ENCODE measurements at regions not wholly inside any gene's neighbourhood (a gene's known extent, or its start where the extent isn't known, plus 50 kb on each side); places are given as distances from the start of the nearest gene placed in this dataset.

DNA sequence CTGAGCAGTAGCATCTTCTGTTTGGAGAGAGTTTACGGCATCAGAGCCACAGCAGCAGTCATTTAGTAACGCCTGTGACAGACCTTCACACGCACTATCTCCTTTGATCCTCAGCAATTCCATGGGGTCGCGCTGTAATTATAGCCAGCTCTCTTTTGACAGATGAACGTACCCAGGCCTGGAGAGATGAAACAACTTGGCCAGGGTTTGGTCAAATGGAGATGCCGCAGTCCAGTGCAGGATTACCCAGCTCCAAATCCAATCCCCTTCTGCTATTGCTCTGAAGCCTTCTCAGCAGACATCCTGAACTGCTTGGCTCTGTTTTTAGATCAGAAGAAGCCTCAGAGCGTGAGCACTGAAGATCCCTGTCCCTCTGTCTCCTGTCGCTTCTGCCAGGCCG, 83.9 kb downstream of the SOX9 start:
- intact Hi-C loops (cut with DNase I) = no loop called here
- no peaks in the 10 kb centered on the region for H3K4me1 ChIP-seq (ENCODE audit: insufficient read depth)
- WGBS, 3 donors = 38 to 44% (median 44%) methylated on average over 10 of the region's 10 CpGs
- H3K36me3 ChIP-seq = no peaks in the 10 kb centered on the region
- H3K27ac ChIP-seq = no peak overlapping the region
- no peaks in the 10 kb centered on the region for H3K27me3 ChIP-seq
- no peak overlapping the region for H3K4me3 ChIP-seq
- no peak for DNase-seq
- H3K9me3 ChIP-seq = no peaks in the 10 kb centered on the region
- TF ChIP-seq, protein P1, sequence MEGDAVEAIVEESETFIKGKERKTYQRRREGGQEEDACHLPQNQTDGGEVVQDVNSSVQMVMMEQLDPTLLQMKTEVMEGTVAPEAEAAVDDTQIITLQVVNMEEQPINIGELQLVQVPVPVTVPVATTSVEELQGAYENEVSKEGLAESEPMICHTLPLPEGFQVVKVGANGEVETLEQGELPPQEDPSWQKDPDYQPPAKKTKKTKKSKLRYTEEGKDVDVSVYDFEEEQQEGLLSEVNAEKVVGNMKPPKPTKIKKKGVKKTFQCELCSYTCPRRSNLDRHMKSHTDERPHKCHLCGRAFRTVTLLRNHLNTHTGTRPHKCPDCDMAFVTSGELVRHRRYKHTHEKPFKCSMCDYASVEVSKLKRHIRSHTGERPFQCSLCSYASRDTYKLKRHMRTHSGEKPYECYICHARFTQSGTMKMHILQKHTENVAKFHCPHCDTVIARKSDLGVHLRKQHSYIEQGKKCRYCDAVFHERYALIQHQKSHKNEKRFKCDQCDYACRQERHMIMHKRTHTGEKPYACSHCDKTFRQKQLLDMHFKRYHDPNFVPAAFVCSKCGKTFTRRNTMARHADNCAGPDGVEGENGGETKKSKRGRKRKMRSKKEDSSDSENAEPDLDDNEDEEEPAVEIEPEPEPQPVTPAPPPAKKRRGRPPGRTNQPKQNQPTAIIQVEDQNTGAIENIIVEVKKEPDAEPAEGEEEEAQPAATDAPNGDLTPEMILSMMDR (IDR thresholded peaks at IDR 0.05) = no peak
- TF ChIP-seq POLR2A (IDR thresholded peaks at IDR 0.05) (no peak), EP300 (IDR thresholded peaks at IDR 0.05) (no peak)

DNA sequence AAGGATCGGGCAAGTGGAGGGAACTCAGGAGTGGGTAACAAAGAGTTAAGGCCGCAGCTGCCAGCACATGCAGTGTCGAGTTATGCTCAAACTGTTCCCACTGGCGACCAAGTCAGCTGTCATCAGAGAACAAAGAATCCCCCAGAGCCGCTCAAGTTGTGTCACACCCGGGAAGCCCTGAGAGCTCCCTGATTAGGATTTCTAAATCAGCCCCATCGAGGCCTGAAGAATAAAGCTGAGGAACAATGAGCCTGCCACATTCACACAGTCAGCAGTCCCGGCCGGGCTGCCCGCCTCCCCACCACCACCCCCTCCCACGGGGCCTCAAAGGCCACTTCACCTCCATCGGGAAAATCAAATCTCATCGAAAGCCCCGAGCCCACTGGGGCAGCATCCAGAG, 84.5 kb downstream of the SOX9 start:
- Histone ChIP-seq H3K4me1 (ENCODE audit: insufficient read depth) (no peaks in the 10 kb centered on the region), H3K27me3 (no peaks in the 10 kb centered on the region), H3K4me3 (no peak overlapping the region), H3K9me3 (no peaks in the 10 kb centered on the region), H3K27ac (no peak overlapping the region), H3K36me3 (no peaks in the 10 kb centered on the region)
- DNase-seq = no peak
- intact Hi-C loops (cut with DNase I) = no loop called here
- TF ChIP-seq EP300 (IDR thresholded peaks at IDR 0.05) (no peak), POLR2A (IDR thresholded peaks at IDR 0.05) (no peak)
- TF ChIP-seq, protein P1 (IDR thresholded peaks at IDR 0.05) = no peak
- 12 to 18% (median 12%) methylated on average over 14 of the region's 14 CpGs for WGBS, 3 donors

DNA sequence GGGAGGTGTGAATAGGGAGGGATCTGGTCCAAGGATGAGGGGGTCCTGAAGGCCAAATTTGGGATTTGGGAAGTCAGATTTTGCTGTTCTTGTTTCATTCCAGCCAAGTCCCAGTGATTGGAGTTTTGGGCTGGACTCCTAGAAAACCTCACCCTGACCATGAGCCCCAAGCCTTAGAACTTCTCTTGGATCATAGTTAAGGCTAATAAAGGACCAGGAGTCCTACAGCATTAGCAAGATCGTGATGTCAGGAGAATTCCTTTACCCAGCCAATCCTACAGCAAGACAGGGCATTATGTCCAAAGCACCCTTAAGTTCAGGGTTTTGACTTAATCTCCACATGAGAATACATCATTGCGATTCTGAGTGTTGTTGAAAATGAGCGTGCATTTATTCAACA, 85.0 kb downstream of the SOX9 start:
- Histone ChIP-seq H3K4me1 (ENCODE audit: insufficient read depth) (no peaks in the 10 kb centered on the region), H3K27ac (no peak overlapping the region), H3K9me3 (no peaks in the 10 kb centered on the region), H3K27me3 (no peaks in the 10 kb centered on the region), H3K4me3 (no peak overlapping the region), H3K36me3 (no peaks in the 10 kb centered on the region)
- intact Hi-C loops (cut with DNase I) = no loop called here
- DNase-seq = no peak
- WGBS, 3 donors = 26 to 54% (median 36%) methylated on average over 3 of the region's 3 CpGs
- TF ChIP-seq EP300 (IDR thresholded peaks at IDR 0.05) (no peak), POLR2A (IDR thresholded peaks at IDR 0.05) (no peak)
- TF ChIP-seq, protein P1 (IDR thresholded peaks at IDR 0.05) = no peak

DNA sequence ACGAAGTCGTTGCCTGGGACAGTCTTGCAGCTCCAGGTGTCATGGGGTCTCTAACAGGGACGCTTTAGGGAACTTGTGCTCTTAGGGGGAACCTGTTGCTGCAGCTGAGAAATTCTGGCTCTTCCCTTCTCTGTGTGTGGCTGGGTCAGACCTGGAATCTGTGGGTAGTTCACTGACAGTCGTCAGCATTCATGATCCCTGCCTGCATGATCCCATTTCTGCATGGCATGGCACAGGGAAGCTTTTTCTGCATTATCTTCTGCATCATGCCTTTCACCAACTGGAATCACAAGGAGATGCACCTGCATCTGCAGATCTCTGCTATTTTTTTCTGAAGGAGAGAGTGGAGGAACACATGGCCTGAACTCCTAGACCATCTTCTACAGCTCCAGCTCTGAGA, 85.6 kb downstream of the SOX9 start:
- intact Hi-C loops (cut with DNase I) = no loop called here
- Histone ChIP-seq H3K27me3 (no peaks in the 10 kb centered on the region), H3K4me1 (ENCODE audit: insufficient read depth) (no peaks in the 10 kb centered on the region), H3K36me3 (no peaks in the 10 kb centered on the region), H3K27ac (no peak overlapping the region), H3K9me3 (no peaks in the 10 kb centered on the region), H3K4me3 (no peak overlapping the region)
- DNase-seq = no peak
- TF ChIP-seq EP300 (IDR thresholded peaks at IDR 0.05) (no peak), POLR2A (IDR thresholded peaks at IDR 0.05) (no peak)
- TF ChIP-seq, protein P1 (IDR thresholded peaks at IDR 0.05) = no peak
- 39 to 54% (median 42%) methylated on average over 4 of the region's 4 CpGs for WGBS, 3 donors

DNA sequence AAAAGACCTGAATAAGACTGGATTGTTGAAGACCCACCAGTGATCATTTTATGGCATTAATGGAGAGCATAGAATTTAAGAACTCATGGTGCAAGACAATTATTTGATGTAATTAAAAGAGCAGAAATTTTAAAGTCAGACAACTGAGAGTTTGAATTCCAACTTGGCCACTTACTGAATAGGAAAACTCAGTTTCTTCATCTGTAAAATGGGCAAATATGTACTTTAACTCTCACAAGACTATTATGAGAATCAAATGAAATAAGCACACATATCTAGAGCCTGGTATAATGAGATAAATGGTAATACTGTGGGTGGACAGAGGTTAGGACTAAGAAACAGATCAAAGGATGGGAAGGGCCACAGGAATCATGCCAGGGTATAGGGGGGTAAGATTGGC, 88.0 kb downstream of the SOX9 start:
- Histone ChIP-seq H3K36me3 (no peaks in the 10 kb centered on the region), H3K4me1 (ENCODE audit: insufficient read depth) (no peaks in the 10 kb centered on the region), H3K9me3 (no peaks in the 10 kb centered on the region), H3K4me3 (no peak overlapping the region), H3K27me3 (no peaks in the 10 kb centered on the region), H3K27ac (no peak overlapping the region)
- no peak for DNase-seq
- TF ChIP-seq POLR2A (IDR thresholded peaks at IDR 0.05) (no peak), EP300 (IDR thresholded peaks at IDR 0.05) (no peak)
- TF ChIP-seq, protein P1 (IDR thresholded peaks at IDR 0.05) = no peak
- intact Hi-C loops (cut with DNase I) = no loop called here

All from ovary (tissue), 7 donors.